ENCODE measurements at regions not wholly inside any gene's neighbourhood (a gene's known extent, or its start where the extent isn't known, plus 50 kb on each side); places are given as distances from the start of the nearest gene placed in this dataset.

GRCh38 chr6:4010048-4010447 is 68.9 kb downstream of the FAM217A start:
- intact Hi-C loops (cut with micrococcal nuclease) = no loop called here
- BruUV-seq (replicated peaks) = no TSS peak
- no peaks in the 10 kb centered on the region for H3K9me3 ChIP-seq (replicated peaks; ENCODE audit: control insufficient read depth, insufficient read depth, low read depth, low read length)
- H3K9ac ChIP-seq (ENCODE audit: insufficient read depth in 1 of 2, low read depth in 2 of 2, low read length in 2 of 2) = no peak overlapping the region
- H3K4me1 ChIP-seq (replicated peaks in 1 of 2; ENCODE audit: control insufficient read depth in 2 of 2, insufficient read depth in 2 of 2, low read length in 2 of 2) = peaks cover 0 to 9% of the 10 kb centered on the region in 2 experiments; a peak in 3 of 5 replicates
- peaks cover 28% of the 10 kb centered on the region for H3K36me3 ChIP-seq (ENCODE audit: control insufficient read depth, insufficient read depth, low read length)
- no peak overlapping the region for H3K4me3 ChIP-seq
- ChIA-PET CTCF (ENCODE audit: low intra/inter-chr PET ratio) (interaction anchor here (0.8 kb wide), 1 partner anchor 262 kb away, joined by 3 read pairs; no protein-coding TSS in a partner anchor), POLR2A (interaction anchor here (1.0 to 1.7 kb wide), 3 partner anchors 8 to 12 kb away, joined by 4 to 6 read pairs (median 4); a partner anchor contains a TSS)
- no peak overlapping the region for H3K4me2 ChIP-seq (ENCODE audit: insufficient read depth, low read length)
- H3K79me2 ChIP-seq (ENCODE audit: control insufficient read depth, insufficient read depth, low read length) = peaks cover 47% of the 10 kb centered on the region
- H3K27ac ChIP-seq (ENCODE audit: extremely low read depth, low read depth, low read length) = 0 out of 3 replicates have a peak overlapping the region, but pooled peaks have one; percentile 16
- no peaks in the 10 kb centered on the region for H4K20me1 ChIP-seq (replicated peaks; ENCODE audit: control insufficient read depth, insufficient read depth, low read length)
- ATAC-seq = peak; percentile 29
- no peak for FAIRE-seq
- DNase-seq (ENCODE audit: extremely low read depth in 1 of 4, low spot score in 3 of 4) = no peak
- H3K27me3 ChIP-seq (ENCODE audit: control insufficient read depth in 2 of 2, insufficient read depth in 2 of 2, low read length in 2 of 2) = no peaks in the 10 kb centered on the region
- WGBS (ENCODE audit: insufficient coverage, low coverage, missing lambda C conversion rate) = 22% methylated on average over 2 of the region's 2 CpGs
- H3K9me1 ChIP-seq (ENCODE audit: control insufficient read depth, insufficient read depth, low read length) = no peaks in the 10 kb centered on the region
- in situ Hi-C loops (cut with MboI) = loop anchor here (10.0 kb wide), 1 partner anchor 735 kb away; no protein-coding TSS in a partner anchor
- no peak overlapping the region for H2AFZ ChIP-seq (ENCODE audit: low read depth, low read length)
- TF ChIP-seq NKRF (IDR thresholded peaks at IDR 0.05; ENCODE audit: borderline replicate concordance) (0 out of 2 replicates have a peak, but pooled peaks have one; percentile 40), HDAC2 (IDR thresholded peaks at IDR 0.05) (0 out of 2 replicates have a peak, but pooled peaks have one; percentile 42), TEAD4 (IDR thresholded peaks at IDR 0.05; ENCODE audit: low read length) (peak; percentile 48), TEAD4 (CRISPR knock-in tag; IDR thresholded peaks at IDR 0.05; ENCODE audit: borderline replicate concordance) (no peak), PHB2 (IDR thresholded peaks at IDR 0.05; ENCODE audit: low read depth) (0 out of 2 replicates have a peak, but pooled peaks have one; percentile 9), SMARCA4 (IDR thresholded peaks at IDR 0.05) (peak; percentile 58), KDM1A (IDR thresholded peaks at IDR 0.05) (peak in 1 of 2 experiments; percentile 76; a peak in 1 of 4 replicates), TRIM24 (IDR thresholded peaks at IDR 0.05) (peak in 1 of 2 experiments; percentile 45; a peak in 2 of 4 replicates), CBFA2T2 (conservative IDR thresholded peaks at IDR 0.05) (peak; percentile 60), CBFA2T3 (IDR thresholded peaks at IDR 0.05) (peak; percentile 81), TAL1 (IDR thresholded peaks at IDR 0.05) (peak; percentile 60), PCBP1 (IDR thresholded peaks at IDR 0.05; ENCODE audit: low read depth, low read length, poor library complexity, severe bottlenecking) (no peak), TCF3 (CRISPR knock-in tag; IDR thresholded peaks at IDR 0.05) (peak; percentile 49), CEBPG (CRISPR knock-in tag; IDR thresholded peaks at IDR 0.05) (no peak), CEBPG (tag; conservative IDR thresholded peaks at IDR 0.05 in 1 of 2, IDR thresholded peaks at IDR 0.05 in 1 of 2) (0 out of 4 replicates have a peak, but pooled peaks of 1 of the 2 experiments have one; percentile 3), SMARCE1 (IDR thresholded peaks at IDR 0.05) (peak; percentile 39; the same call in 1 of the 2 replicates), EP300 (IDR thresholded peaks at IDR 0.05; ENCODE audit: low read length) (0 out of 2 replicates have a peak, but pooled peaks have one; percentile 21), FOXK1 (CRISPR knock-in tag; IDR thresholded peaks at IDR 0.05; ENCODE audit: borderline replicate concordance) (no peak), NCOR1 (IDR thresholded peaks at IDR 0.05) (peak; percentile 48; the same call in 1 of the 2 replicates)
- TF ChIP-seq, protein P1, sequence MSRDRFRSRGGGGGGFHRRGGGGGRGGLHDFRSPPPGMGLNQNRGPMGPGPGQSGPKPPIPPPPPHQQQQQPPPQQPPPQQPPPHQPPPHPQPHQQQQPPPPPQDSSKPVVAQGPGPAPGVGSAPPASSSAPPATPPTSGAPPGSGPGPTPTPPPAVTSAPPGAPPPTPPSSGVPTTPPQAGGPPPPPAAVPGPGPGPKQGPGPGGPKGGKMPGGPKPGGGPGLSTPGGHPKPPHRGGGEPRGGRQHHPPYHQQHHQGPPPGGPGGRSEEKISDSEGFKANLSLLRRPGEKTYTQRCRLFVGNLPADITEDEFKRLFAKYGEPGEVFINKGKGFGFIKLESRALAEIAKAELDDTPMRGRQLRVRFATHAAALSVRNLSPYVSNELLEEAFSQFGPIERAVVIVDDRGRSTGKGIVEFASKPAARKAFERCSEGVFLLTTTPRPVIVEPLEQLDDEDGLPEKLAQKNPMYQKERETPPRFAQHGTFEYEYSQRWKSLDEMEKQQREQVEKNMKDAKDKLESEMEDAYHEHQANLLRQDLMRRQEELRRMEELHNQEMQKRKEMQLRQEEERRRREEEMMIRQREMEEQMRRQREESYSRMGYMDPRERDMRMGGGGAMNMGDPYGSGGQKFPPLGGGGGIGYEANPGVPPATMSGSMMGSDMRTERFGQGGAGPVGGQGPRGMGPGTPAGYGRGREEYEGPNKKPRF (IDR thresholded peaks at IDR 0.05; ENCODE audit: low read depth, low read length) = no peak
- TF ChIP-seq, protein P2, sequence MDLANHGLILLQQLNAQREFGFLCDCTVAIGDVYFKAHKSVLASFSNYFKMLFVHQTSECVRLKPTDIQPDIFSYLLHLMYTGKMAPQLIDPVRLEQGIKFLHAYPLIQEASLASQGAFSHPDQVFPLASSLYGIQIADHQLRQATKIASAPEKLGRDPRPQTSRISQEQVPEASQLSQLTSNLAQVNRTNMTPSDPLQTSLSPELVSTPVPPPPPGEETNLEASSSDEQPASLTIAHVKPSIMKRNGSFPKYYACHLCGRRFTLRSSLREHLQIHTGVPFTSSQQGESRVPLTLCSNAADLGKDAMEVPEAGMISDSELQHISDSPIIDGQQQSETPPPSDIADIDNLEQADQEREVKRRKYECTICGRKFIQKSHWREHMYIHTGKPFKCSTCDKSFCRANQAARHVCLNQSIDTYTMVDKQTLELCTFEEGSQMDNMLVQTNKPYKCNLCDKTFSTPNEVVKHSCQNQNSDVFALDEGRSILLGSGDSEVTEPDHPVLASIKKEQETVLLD (IDR thresholded peaks at IDR 0.05) = 0 out of 2 replicates have a peak, but pooled peaks have one; percentile 31
